ENCODE measurements at regions not wholly inside any gene's neighbourhood (a gene's known extent, or its start where the extent isn't known, plus 50 kb on each side); places are given as distances from the start of the nearest gene placed in this dataset.

GRCh38 chr12:19886639-19887064 is 447.4 kb downstream of the AEBP2 start:
- Histone ChIP-seq H3K4me3 (ENCODE audit: control insufficient read depth in 1 of 7, extremely low read depth in 1 of 7, insufficient read depth in 4 of 7, low read depth in 2 of 7, low read length in 6 of 7) (no peak overlapping the region), H3K9me3 (ENCODE audit: control extremely low read depth in 1 of 5, control insufficient read depth in 4 of 5, insufficient read depth in 2 of 5, low read depth in 1 of 5, low read length in 4 of 5) (peaks cover 0 to 4% (median 0%) of the 10 kb centered on the region in 5 experiments), H3K36me3 (ENCODE audit: control insufficient read depth in 4 of 4, insufficient read depth in 4 of 4, low read length in 3 of 4) (no peaks in the 10 kb centered on the region), H3K4me1 (ENCODE audit: control extremely low read depth in 1 of 4, control insufficient read depth in 4 of 4, insufficient read depth in 4 of 4, low read length in 3 of 4) (no peaks in the 10 kb centered on the region), H3K27ac (ENCODE audit: insufficient read depth in 1 of 2, low read depth in 1 of 2, low read length in 2 of 2, poor library complexity in 1 of 2, severe bottlenecking in 2 of 2) (no peak overlapping the region), H3K27me3 (replicated peaks in 2 of 5; ENCODE audit: control insufficient read depth in 4 of 5, insufficient read depth in 5 of 5, low read length in 4 of 5) (no peaks in the 10 kb centered on the region)
- CTCF ChIA-PET = no interaction called here
- WGBS (ENCODE audit: insufficient coverage) = no CpG with 5 or more reads among the region's 5 CpGs
- POLR2A ChIA-PET = no interaction called here
- no peak for DNase-seq

- Histone ChIP-seq H3K36me3 (ENCODE audit: control insufficient read depth in 4 of 4, insufficient read depth in 4 of 4, low read length in 3 of 4) (no peaks in the 10 kb centered on the region), H3K27me3 (replicated peaks in 2 of 5; ENCODE audit: control insufficient read depth in 4 of 5, insufficient read depth in 5 of 5, low read length in 4 of 5) (no peaks in the 10 kb centered on the region), H3K4me1 (ENCODE audit: control extremely low read depth in 1 of 4, control insufficient read depth in 4 of 4, insufficient read depth in 4 of 4, low read length in 3 of 4) (peaks cover 0 to 4% (median 0%) of the 10 kb centered on the region in 4 experiments), H3K4me3 (ENCODE audit: control insufficient read depth in 1 of 7, extremely low read depth in 1 of 7, insufficient read depth in 4 of 7, low read depth in 2 of 7, low read length in 6 of 7) (no peak overlapping the region), H3K27ac (ENCODE audit: insufficient read depth in 1 of 2, low read depth in 1 of 2, low read length in 2 of 2, poor library complexity in 1 of 2, severe bottlenecking in 2 of 2) (no peak overlapping the region), H3K9me3 (ENCODE audit: control extremely low read depth in 1 of 5, control insufficient read depth in 4 of 5, insufficient read depth in 2 of 5, low read depth in 1 of 5, low read length in 4 of 5) (no peaks in the 10 kb centered on the region)
- ChIA-PET POLR2A (no interaction called here), CTCF (no interaction called here)
- DNase-seq = no peak
These were observed 450.7 kb downstream of the AEBP2 start for GRCh38 chr12:19890024-19890423.

DNA sequence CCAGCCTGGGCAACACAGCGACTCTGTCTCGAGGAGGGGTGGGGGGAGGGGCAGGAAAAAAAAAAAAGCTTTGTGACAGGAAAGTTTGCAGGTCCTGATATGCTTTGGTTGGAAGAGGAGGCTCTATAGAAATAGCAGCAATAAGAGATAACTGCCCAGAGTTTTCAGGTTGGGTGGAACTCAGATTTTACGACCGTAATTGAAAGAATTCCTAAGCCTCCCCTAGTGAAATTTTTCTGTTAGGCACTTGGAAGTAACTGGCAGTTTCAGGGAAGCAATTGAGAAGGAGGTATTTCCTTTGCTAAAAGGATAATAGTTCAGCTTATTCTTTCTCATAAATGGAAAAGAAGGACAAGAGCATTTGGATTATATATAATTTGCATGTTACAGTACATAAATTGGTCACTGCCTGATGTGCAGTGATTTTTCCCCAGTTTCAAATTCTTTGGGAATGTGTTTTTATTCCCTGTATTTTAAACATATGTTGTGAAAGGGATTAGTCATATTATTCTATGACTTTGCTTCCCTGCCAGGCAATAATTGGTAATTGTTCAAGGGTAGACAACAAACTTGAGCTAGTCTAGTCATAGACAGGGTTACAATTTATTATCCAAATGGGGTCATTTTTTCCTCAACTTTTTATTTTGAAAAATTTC is 452.8 kb downstream of the AEBP2 start:
- H3K27me3 ChIP-seq (replicated peaks in 2 of 5; ENCODE audit: control insufficient read depth in 4 of 5, insufficient read depth in 5 of 5, low read length in 4 of 5) = no peaks in the 10 kb centered on the region
- no peak overlapping the region for H3K4me3 ChIP-seq (ENCODE audit: control insufficient read depth in 1 of 7, extremely low read depth in 1 of 7, insufficient read depth in 4 of 7, low read depth in 2 of 7, low read length in 6 of 7)
- no peak for DNase-seq
- no peak overlapping the region for H3K27ac ChIP-seq (ENCODE audit: insufficient read depth in 1 of 2, low read depth in 1 of 2, low read length in 2 of 2, poor library complexity in 1 of 2, severe bottlenecking in 2 of 2)
- peaks cover 0 to 4% (median 0%) of the 10 kb centered on the region in 4 experiments for H3K4me1 ChIP-seq (ENCODE audit: control extremely low read depth in 1 of 4, control insufficient read depth in 4 of 4, insufficient read depth in 4 of 4, low read length in 3 of 4)
- CTCF ChIA-PET = interaction anchor here (0.8 to 1.6 kb wide), 3 partner anchors 8 to 153 kb away, joined by 3 read pairs; no protein-coding TSS in a partner anchor
- no peaks in the 10 kb centered on the region for H3K9me3 ChIP-seq (ENCODE audit: control extremely low read depth in 1 of 5, control insufficient read depth in 4 of 5, insufficient read depth in 2 of 5, low read depth in 1 of 5, low read length in 4 of 5)
- POLR2A ChIA-PET = no interaction called here
- WGBS (ENCODE audit: insufficient coverage) = 100% methylated on average over 4 of the region's 4 CpGs
- no peaks in the 10 kb centered on the region for H3K36me3 ChIP-seq (ENCODE audit: control insufficient read depth in 4 of 4, insufficient read depth in 4 of 4, low read length in 3 of 4)

GRCh38 chr12:19893514-19893913 is 454.2 kb downstream of the AEBP2 start:
- ChIA-PET POLR2A (interaction anchor here (0.7 kb wide), 1 partner anchor 426 kb away, joined by 3 read pairs; no protein-coding TSS in a partner anchor), CTCF (interaction anchor here (1.2 to 1.7 kb wide), 3 partner anchors 10 to 154 kb away, joined by 3 to 5 read pairs (median 4); no protein-coding TSS in a partner anchor)
- peak in 2 of 3 donors; percentile 7 to 20 for DNase-seq

DNA sequence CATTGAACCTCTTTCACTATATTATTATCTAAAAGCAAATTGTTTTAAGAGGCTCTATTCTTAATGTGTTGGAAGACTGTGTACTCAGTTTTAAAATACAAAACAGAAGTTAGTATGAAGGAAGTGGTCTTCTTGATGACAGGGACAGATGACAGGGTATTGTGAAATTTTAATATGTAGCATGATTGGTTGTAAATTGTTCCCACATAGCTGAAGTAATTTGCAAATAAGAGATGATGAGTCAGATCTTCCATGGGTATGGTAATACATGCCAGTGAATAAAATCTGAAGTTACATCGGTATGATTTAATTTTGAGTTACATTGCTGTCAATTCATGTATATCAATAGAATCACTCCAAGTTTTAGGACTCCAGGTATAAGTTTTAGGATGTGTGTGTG is 454.8 kb downstream of the AEBP2 start:
- Histone ChIP-seq H3K27ac (ENCODE audit: insufficient read depth in 1 of 2, low read depth in 1 of 2, low read length in 2 of 2, poor library complexity in 1 of 2, severe bottlenecking in 2 of 2) (no peak overlapping the region), H3K4me3 (ENCODE audit: control insufficient read depth in 1 of 7, extremely low read depth in 1 of 7, insufficient read depth in 4 of 7, low read depth in 2 of 7, low read length in 6 of 7) (no peak overlapping the region), H3K9me3 (ENCODE audit: control extremely low read depth in 1 of 5, control insufficient read depth in 4 of 5, insufficient read depth in 2 of 5, low read depth in 1 of 5, low read length in 4 of 5) (no peaks in the 10 kb centered on the region), H3K36me3 (ENCODE audit: control insufficient read depth in 4 of 4, insufficient read depth in 4 of 4, low read length in 3 of 4) (no peaks in the 10 kb centered on the region), H3K4me1 (ENCODE audit: control extremely low read depth in 1 of 4, control insufficient read depth in 4 of 4, insufficient read depth in 4 of 4, low read length in 3 of 4) (peaks cover 0 to 4% (median 0%) of the 10 kb centered on the region in 4 experiments), H3K27me3 (replicated peaks in 2 of 5; ENCODE audit: control insufficient read depth in 4 of 5, insufficient read depth in 5 of 5, low read length in 4 of 5) (no peaks in the 10 kb centered on the region)
- ChIA-PET POLR2A (interaction anchor here (0.7 kb wide), 1 partner anchor 425 kb away, joined by 3 read pairs; no protein-coding TSS in a partner anchor), CTCF (interaction anchor here (1.3 to 1.7 kb wide), 2 partner anchors 10 to 13 kb away, joined by 4 to 5 read pairs; no protein-coding TSS in a partner anchor)
- peak; percentile 25 to 87 (median 76) for DNase-seq
- WGBS (ENCODE audit: insufficient coverage) = no CpG with 5 or more reads among the region's 1 CpG

More at GRCh38 chr12:19893514-19893913, 454.2 kb downstream of the AEBP2 start:
- Histone ChIP-seq H3K4me3 (ENCODE audit: control insufficient read depth in 1 of 7, extremely low read depth in 1 of 7, insufficient read depth in 4 of 7, low read depth in 2 of 7, low read length in 6 of 7) (no peak overlapping the region), H3K9me3 (ENCODE audit: control extremely low read depth in 1 of 5, control insufficient read depth in 4 of 5, insufficient read depth in 2 of 5, low read depth in 1 of 5, low read length in 4 of 5) (no peaks in the 10 kb centered on the region), H3K4me1 (ENCODE audit: control extremely low read depth in 1 of 4, control insufficient read depth in 4 of 4, insufficient read depth in 4 of 4, low read length in 3 of 4) (peaks cover 0 to 4% (median 0%) of the 10 kb centered on the region in 4 experiments), H3K36me3 (ENCODE audit: control insufficient read depth in 4 of 4, insufficient read depth in 4 of 4, low read length in 3 of 4) (no peaks in the 10 kb centered on the region), H3K27me3 (replicated peaks in 2 of 5; ENCODE audit: control insufficient read depth in 4 of 5, insufficient read depth in 5 of 5, low read length in 4 of 5) (no peaks in the 10 kb centered on the region), H3K27ac (ENCODE audit: insufficient read depth in 1 of 2, low read depth in 1 of 2, low read length in 2 of 2, poor library complexity in 1 of 2, severe bottlenecking in 2 of 2) (no peak overlapping the region)
- no CpG with 5 or more reads among the region's 1 CpG for WGBS (ENCODE audit: insufficient coverage)

DNA sequence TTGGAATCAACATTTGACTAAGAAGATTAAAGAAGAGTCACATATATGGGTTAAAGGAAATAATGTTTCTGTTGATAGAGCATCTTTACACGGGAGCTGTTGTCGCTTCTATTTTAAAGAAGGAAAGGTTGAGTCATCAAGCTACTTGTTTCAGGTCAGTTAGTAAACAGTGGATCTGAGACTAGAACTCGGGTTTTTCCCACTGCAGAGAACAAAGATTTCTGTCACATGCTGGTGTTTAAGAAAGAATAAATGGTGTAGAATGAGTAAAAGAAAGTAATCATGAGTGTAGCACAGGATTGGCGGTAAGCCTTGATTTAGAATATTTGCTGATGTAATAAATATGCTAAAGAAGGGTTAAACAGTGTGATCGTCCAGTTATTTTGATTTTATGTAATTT is 455.5 kb downstream of the AEBP2 start:
- H3K36me3 ChIP-seq (ENCODE audit: control insufficient read depth in 4 of 4, insufficient read depth in 4 of 4, low read length in 3 of 4) = no peaks in the 10 kb centered on the region
- peaks cover 0 to 3% (median 0%) of the 10 kb centered on the region in 5 experiments for H3K9me3 ChIP-seq (ENCODE audit: control extremely low read depth in 1 of 5, control insufficient read depth in 4 of 5, insufficient read depth in 2 of 5, low read depth in 1 of 5, low read length in 4 of 5)
- H3K4me1 ChIP-seq (ENCODE audit: control extremely low read depth in 1 of 4, control insufficient read depth in 4 of 4, insufficient read depth in 4 of 4, low read length in 3 of 4) = peaks cover 0 to 4% (median 0%) of the 10 kb centered on the region in 4 experiments
- ChIA-PET CTCF (interaction anchor here (1.3 to 1.7 kb wide), 2 partner anchors 9 to 13 kb away, joined by 4 to 5 read pairs; no protein-coding TSS in a partner anchor), POLR2A (no interaction called here)
- H3K4me3 ChIP-seq (ENCODE audit: control insufficient read depth in 1 of 7, extremely low read depth in 1 of 7, insufficient read depth in 4 of 7, low read depth in 2 of 7, low read length in 6 of 7) = no peak overlapping the region
- 91% methylated on average over 3 of the region's 5 CpGs for WGBS (ENCODE audit: insufficient coverage)
- no peak for DNase-seq
- no peak overlapping the region for H3K27ac ChIP-seq (ENCODE audit: insufficient read depth in 1 of 2, low read depth in 1 of 2, low read length in 2 of 2, poor library complexity in 1 of 2, severe bottlenecking in 2 of 2)
- H3K27me3 ChIP-seq (replicated peaks in 2 of 5; ENCODE audit: control insufficient read depth in 4 of 5, insufficient read depth in 5 of 5, low read length in 4 of 5) = no peaks in the 10 kb centered on the region

- no peak overlapping the region for H3K4me3 ChIP-seq (ENCODE audit: control insufficient read depth in 1 of 7, extremely low read depth in 1 of 7, insufficient read depth in 4 of 7, low read depth in 2 of 7, low read length in 6 of 7)
- no peaks in the 10 kb centered on the region for H3K36me3 ChIP-seq (ENCODE audit: control insufficient read depth in 4 of 4, insufficient read depth in 4 of 4, low read length in 3 of 4)
- peaks cover 0 to 4% (median 0%) of the 10 kb centered on the region in 4 experiments for H3K4me1 ChIP-seq (ENCODE audit: control extremely low read depth in 1 of 4, control insufficient read depth in 4 of 4, insufficient read depth in 4 of 4, low read length in 3 of 4)
- no peak overlapping the region for H3K27ac ChIP-seq (ENCODE audit: insufficient read depth in 1 of 2, low read depth in 1 of 2, low read length in 2 of 2, poor library complexity in 1 of 2, severe bottlenecking in 2 of 2)
- no peaks in the 10 kb centered on the region for H3K27me3 ChIP-seq (replicated peaks in 2 of 5; ENCODE audit: control insufficient read depth in 4 of 5, insufficient read depth in 5 of 5, low read length in 4 of 5)
- ChIA-PET CTCF (interaction anchor here (1.7 kb wide), 1 partner anchor 14 kb away, joined by 4 read pairs; no protein-coding TSS in a partner anchor), POLR2A (no interaction called here)
- 100% methylated on average over 1 of the region's 2 CpGs for WGBS (ENCODE audit: insufficient coverage)
- no peak for DNase-seq
- H3K9me3 ChIP-seq (ENCODE audit: control extremely low read depth in 1 of 5, control insufficient read depth in 4 of 5, insufficient read depth in 2 of 5, low read depth in 1 of 5, low read length in 4 of 5) = peaks cover 0 to 3% (median 0%) of the 10 kb centered on the region in 5 experiments
These were observed 456.1 kb downstream of the AEBP2 start for GRCh38 chr12:19895246-19896020.

Measured in common myeloid progenitor, CD34-positive (primary cell).